Uterus (tissue), 2 donors: ENCODE measurements at regions not wholly inside any gene's neighbourhood (a gene's known extent, or its start where the extent isn't known, plus 50 kb on each side); places are given as distances from the start of the nearest gene placed in this dataset.

ENCODE experiments used
- CTCF ChIP-seq, 4 experiments: fragments of 200-600 bp in 2 of 4; fragments of 450-650 bp in 2 of 4; sonication (generic) in 2 of 4; IDR thresholded peaks; one replicate each; pipeline ENCODE4 v1.5.1; 2016 to 2019; ENCODE audit warnings: antibody characterized with exemption in 4 of 4, mild to moderate bottlenecking in 2 of 4, moderate library complexity in 1 of 4
- POLR2A ChIP-seq, 2 donors: fragments of 450-650 bp; IDR thresholded peaks; one replicate each; pipeline ENCODE4 v1.6.1; 2016; ENCODE audit warnings: antibody characterized with exemption in 2 of 2, mild to moderate bottlenecking in 1 of 2, moderate library complexity in 1 of 2

GRCh38 chr3:20798666-20799065 is 612.7 kb upstream of the SGO1 start:
- TF ChIP-seq CTCF (IDR thresholded peaks at IDR 0.05) = no peak
- no peak for TF ChIP-seq POLR2A (IDR thresholded peaks at IDR 0.05)
